SU-DHL-6 (cell line): ENCODE measurements at regions not wholly inside any gene's neighbourhood (a gene's known extent, or its start where the extent isn't known, plus 50 kb on each side); places are given as distances from the start of the nearest gene placed in this dataset.

ENCODE experiments used
- EZH2phosphoT487 ChIP-seq: fragments of 200-600 bp; sonication (generic), shearing (Covaris generic); conservative IDR thresholded peaks from 2 replicates; pipeline ENCODE4 v1.6.1; 2018; ENCODE audit warnings: mild to moderate bottlenecking, antibody characterized with exemption, low read length, moderate library complexity, mixed read lengths
- TF ChIP-seq, protein P1 (sequence below): fragments of 200-600 bp; sonication (generic); IDR thresholded peaks from one replicate; pipeline ENCODE4 v1.5.1; 2017; ENCODE audit warnings: antibody characterized with exemption, mild to moderate bottlenecking, low read length, moderate library complexity; ENCODE audit not compliant: insufficient read depth, poor library complexity, severe bottlenecking

DNA sequence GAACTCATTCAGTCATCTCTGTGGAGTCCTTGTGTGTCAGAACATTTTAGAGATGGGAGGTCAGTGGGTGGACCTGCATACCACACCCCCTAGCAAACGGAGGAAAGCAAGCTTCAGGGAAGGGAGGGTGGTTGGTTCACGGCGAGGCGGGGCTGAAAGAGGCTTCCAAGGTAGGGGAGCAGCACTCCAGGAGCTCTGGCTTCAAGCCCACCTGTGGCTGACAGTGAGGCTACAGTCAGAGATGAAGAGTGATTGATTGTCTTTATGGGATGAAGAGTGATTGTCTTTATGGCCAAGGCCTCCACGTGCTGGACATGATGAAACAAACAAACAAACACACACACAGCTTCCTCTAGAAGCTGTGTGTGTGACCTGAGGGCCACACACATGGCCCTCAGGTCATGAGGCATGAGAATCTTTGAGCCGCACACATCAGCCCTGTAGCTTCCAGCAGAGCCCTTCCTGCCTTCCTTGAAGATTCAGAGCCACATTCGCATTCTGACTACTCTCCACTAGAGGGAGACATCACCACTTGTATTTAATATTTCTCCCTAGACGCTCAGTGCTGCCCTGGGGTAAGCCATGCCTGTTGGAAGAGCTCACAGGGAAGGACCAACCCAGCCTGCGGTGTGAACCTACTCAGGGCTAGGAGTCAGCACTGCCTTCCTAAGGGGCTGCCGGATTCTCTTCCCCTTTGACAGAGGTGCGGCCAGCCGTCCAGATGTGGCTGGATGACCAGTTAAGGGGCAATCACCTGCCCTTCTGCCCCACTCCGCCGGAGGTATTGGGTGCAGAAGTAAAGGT, 54.4 kb upstream of the KCNA1 start:
- TF ChIP-seq, protein P1, sequence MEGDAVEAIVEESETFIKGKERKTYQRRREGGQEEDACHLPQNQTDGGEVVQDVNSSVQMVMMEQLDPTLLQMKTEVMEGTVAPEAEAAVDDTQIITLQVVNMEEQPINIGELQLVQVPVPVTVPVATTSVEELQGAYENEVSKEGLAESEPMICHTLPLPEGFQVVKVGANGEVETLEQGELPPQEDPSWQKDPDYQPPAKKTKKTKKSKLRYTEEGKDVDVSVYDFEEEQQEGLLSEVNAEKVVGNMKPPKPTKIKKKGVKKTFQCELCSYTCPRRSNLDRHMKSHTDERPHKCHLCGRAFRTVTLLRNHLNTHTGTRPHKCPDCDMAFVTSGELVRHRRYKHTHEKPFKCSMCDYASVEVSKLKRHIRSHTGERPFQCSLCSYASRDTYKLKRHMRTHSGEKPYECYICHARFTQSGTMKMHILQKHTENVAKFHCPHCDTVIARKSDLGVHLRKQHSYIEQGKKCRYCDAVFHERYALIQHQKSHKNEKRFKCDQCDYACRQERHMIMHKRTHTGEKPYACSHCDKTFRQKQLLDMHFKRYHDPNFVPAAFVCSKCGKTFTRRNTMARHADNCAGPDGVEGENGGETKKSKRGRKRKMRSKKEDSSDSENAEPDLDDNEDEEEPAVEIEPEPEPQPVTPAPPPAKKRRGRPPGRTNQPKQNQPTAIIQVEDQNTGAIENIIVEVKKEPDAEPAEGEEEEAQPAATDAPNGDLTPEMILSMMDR, result peak; percentile 34
- TF ChIP-seq EZH2phosphoT487, result no peak
